ENCODE measurements at regions not wholly inside any gene's neighbourhood (a gene's known extent, or its start where the extent isn't known, plus 50 kb on each side); places are given as distances from the start of the nearest gene placed in this dataset.

DNA sequence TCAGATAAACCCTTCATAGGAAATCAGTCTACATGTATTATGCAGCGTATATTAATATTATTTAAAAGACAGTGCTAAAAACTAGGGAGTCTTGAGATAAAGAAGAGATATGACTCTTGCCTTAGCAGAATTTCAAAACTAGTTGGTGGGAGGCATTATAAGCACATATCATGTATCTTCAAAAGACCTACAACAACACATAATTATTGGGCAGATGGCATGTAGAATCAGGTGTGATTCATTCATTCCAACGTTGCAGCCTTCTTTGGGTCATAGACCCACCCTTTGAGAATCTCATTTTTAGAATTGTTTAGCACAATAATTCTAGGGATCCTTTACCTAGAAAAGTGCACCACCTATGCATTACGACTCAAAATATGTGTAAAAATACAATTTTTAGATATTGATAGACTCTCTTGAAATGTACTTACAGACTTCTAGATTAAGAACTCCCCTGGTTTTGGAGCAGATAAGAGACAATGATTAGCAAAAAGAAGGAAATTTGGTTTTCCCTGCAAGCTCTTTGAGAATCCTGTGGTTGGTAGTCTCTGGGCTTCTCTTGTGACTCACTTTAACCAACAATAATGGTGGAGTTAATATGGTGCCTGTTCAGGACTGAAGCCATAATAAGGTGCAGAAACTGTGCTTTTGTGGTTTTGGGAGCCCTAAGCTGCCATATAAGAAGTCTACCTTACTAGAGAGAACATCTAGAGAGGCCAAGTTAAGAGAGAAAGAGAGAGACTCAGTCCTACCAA, 85.3 kb upstream of the RGS4 start:
- TF ChIP-seq, protein P1, sequence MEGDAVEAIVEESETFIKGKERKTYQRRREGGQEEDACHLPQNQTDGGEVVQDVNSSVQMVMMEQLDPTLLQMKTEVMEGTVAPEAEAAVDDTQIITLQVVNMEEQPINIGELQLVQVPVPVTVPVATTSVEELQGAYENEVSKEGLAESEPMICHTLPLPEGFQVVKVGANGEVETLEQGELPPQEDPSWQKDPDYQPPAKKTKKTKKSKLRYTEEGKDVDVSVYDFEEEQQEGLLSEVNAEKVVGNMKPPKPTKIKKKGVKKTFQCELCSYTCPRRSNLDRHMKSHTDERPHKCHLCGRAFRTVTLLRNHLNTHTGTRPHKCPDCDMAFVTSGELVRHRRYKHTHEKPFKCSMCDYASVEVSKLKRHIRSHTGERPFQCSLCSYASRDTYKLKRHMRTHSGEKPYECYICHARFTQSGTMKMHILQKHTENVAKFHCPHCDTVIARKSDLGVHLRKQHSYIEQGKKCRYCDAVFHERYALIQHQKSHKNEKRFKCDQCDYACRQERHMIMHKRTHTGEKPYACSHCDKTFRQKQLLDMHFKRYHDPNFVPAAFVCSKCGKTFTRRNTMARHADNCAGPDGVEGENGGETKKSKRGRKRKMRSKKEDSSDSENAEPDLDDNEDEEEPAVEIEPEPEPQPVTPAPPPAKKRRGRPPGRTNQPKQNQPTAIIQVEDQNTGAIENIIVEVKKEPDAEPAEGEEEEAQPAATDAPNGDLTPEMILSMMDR (IDR thresholded peaks at IDR 0.05; ENCODE audit: insufficient read depth, low read depth, low read length, missing control alignments), result no peak
- no peak for DNase-seq (ENCODE audit: low read depth)
- H3K4me3 ChIP-seq (ENCODE audit: low read depth, low read length), result no peak overlapping the region

GRCh38 chr1:162982364-162982763, 86.8 kb upstream of the RGS4 start:
- H3K4me3 ChIP-seq (ENCODE audit: low read depth, low read length), result no peak overlapping the region
- TF ChIP-seq, protein P1 (IDR thresholded peaks at IDR 0.05; ENCODE audit: insufficient read depth, low read depth, low read length, missing control alignments), result no peak
- DNase-seq (ENCODE audit: low read depth), result no peak

DNA sequence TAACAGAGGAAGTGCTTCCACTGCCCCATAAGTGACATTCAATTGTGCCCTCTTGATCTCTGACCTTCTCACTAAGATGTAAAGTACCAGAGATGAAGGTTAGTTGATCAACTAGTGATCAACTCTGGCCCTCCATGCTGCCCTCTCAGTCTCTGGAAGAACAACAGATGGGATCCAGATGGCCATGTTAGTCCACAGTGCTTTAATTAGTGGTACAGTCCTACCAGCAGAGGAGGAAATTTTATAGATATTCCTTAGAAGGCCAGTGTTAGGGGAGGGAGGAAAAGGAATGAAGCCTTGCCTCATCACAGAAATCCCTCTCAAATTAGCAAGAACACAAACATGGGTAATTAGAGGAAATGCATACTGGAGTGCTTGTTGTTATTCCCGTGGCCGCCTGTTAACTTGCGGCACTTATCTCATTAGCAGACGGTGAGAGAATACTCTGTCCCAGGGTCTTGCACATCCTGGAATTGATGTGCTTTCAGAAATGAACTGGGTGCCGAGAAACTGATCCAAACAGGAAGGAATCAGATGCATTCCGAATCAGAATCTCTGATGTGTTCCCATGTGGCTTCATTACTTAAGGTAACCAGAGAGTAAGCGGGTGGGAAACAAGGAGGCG, 91.1 kb upstream of the RGS4 start:
- no peak for DNase-seq (ENCODE audit: low read depth)

GRCh38 chr1:162976628-162977027, 92.5 kb upstream of the RGS4 start:
- TF ChIP-seq, protein P1 (IDR thresholded peaks at IDR 0.05; ENCODE audit: insufficient read depth, low read depth, low read length, missing control alignments), result no peak
- H3K4me3 ChIP-seq (ENCODE audit: low read depth, low read length), result no peak overlapping the region
- DNase-seq (ENCODE audit: low read depth), result no peak

More for the DNA sequence above, 91.1 kb upstream of the RGS4 start:
- TF ChIP-seq, protein P1 (IDR thresholded peaks at IDR 0.05; ENCODE audit: insufficient read depth, low read depth, low read length, missing control alignments), result no peak
- H3K4me3 ChIP-seq (ENCODE audit: low read depth, low read length), result no peak overlapping the region

GRCh38 chr1:162974810-162975209, 94.4 kb upstream of the RGS4 start:
- TF ChIP-seq, protein P1 (IDR thresholded peaks at IDR 0.05; ENCODE audit: insufficient read depth, low read depth, low read length, missing control alignments), result no peak
- no peak for DNase-seq (ENCODE audit: low read depth)
- no peak overlapping the region for H3K4me3 ChIP-seq (ENCODE audit: low read depth, low read length)

DNA sequence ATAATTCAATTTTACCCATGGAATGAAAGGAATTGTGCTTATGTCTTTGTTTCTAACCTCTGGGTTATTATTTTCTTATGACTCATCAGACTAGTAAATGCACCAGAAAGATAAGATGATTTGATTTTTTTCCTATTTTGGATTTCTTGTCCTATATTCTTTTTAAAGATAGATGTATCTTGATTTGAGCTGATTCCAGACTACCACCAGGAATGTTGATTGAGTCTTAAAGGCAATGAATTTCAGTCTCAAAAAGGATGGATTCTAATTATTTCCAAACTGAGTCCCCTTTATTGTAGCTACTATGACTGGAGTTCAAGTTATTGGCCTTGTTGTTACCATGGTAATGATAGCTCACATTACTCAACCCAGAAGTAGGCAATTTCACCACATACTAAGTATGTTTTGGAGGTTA, 95.8 kb upstream of the RGS4 start:
- DNase-seq (ENCODE audit: low read depth), result no peak
- TF ChIP-seq, protein P1 (IDR thresholded peaks at IDR 0.05; ENCODE audit: insufficient read depth, low read depth, low read length, missing control alignments), result no peak
- H3K4me3 ChIP-seq (ENCODE audit: low read depth, low read length), result no peak overlapping the region
